ENCODE measurements at regions not wholly inside any gene's neighbourhood (a gene's known extent, or its start where the extent isn't known, plus 50 kb on each side); places are given as distances from the start of the nearest gene placed in this dataset.

DNA sequence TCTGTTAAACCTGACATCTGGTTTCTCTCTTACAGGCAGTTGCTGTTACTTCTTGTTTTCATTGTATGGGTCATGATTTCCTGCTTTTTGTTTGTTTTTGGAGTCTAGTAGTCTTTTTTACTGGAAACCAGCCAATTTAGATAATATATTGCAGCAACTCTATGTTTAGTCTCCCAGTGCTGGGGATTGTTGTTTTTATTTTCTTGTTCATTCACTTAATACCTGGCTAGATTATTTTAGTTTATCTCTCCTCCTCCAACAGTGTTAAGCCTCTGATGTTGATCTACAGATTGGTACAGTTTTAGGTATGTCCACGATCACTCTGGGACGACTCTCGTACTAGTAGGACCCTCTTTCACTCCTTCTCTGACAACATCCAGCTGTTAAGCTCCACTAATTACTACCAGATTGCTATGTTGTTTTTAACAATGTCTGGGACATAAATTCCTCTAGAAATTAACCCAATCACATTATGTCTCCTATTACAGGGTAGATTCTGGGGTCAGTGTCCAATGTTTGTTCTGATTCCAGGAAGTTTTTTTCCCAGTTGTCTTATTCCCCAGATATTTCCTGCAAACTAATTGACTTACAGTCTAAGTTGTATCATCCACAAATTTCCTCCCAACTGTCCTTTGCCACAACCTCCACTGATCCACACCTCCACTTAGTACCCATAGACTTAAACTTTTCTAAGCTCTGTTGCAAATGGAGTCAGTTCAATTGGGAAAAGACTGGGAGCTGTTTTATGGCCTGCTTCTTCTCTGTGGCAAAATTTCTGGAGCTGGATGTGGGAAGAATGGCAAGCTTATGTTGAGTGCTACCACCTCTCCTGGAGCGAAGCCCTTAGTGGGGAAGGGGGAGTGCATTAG is 1280.6 kb upstream of the CNTN5 start:
- WGBS (ENCODE audit: low lambda C conversion rate): 40% methylated on average over 4 of the region's 4 CpGs
- DNase-seq: peak; percentile 32
- Histone ChIP-seq H3K9me3 (no peaks in the 10 kb centered on the region), H3K9me2 (no peaks in the 10 kb centered on the region), H3K9ac (no peak overlapping the region), H3K4me3 (ENCODE audit: low read depth in 2 of 2, low read length in 1 of 2) (no peak overlapping the region), H3K79me2 (ENCODE audit: insufficient read depth) (no peaks in the 10 kb centered on the region), H3K4me1 (ENCODE audit: control insufficient read depth in 1 of 2, insufficient read depth in 2 of 2, low read depth in 1 of 2, low read length in 1 of 2) (peaks cover 6 to 16% of the 10 kb centered on the region in 2 experiments), H3K4me2 (peak overlapping the region; percentile 45; the same call in 1 of the 2 replicates), H2AFZ (ENCODE audit: low read depth) (no peak overlapping the region), H3K27me3 (ENCODE audit: insufficient read depth) (no peaks in the 10 kb centered on the region), H3K27ac (ENCODE audit: low read depth in 2 of 2, low read length in 1 of 2) (peak overlapping the region; percentile 51 to 68), H4K20me1 (ENCODE audit: insufficient read depth) (no peaks in the 10 kb centered on the region), H3K36me3 (replicated peaks in 1 of 2; ENCODE audit: control insufficient read depth in 1 of 2, insufficient read depth in 2 of 2, low read length in 1 of 2) (no peaks in the 10 kb centered on the region), H3F3A (replicated peaks; ENCODE audit: insufficient read depth) (peaks cover 14% of the 10 kb centered on the region)
- CTCF ChIA-PET: interaction anchor here (0.9 kb wide), 1 partner anchor 31 kb away, joined by 3 read pairs; no protein-coding TSS in a partner anchor
- POLR2A ChIA-PET: no interaction called here
- no peak for TF ChIP-seq ELF1 (IDR thresholded peaks at IDR 0.05)
- peak; percentile 61 for TF ChIP-seq TCF12 (IDR thresholded peaks at IDR 0.05)
- TF ChIP-seq GATA2 (CRISPR knock-in tag; IDR thresholded peaks at IDR 0.05): 0 out of 2 replicates have a peak, but pooled peaks have one; percentile 28
- TF ChIP-seq, protein P1, sequence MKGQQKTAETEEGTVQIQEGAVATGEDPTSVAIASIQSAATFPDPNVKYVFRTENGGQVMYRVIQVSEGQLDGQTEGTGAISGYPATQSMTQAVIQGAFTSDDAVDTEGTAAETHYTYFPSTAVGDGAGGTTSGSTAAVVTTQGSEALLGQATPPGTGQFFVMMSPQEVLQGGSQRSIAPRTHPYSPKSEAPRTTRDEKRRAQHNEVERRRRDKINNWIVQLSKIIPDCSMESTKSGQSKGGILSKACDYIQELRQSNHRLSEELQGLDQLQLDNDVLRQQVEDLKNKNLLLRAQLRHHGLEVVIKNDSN (IDR thresholded peaks at IDR 0.05; ENCODE audit: borderline replicate concordance, low read depth): no peak
- TF ChIP-seq, protein P2, sequence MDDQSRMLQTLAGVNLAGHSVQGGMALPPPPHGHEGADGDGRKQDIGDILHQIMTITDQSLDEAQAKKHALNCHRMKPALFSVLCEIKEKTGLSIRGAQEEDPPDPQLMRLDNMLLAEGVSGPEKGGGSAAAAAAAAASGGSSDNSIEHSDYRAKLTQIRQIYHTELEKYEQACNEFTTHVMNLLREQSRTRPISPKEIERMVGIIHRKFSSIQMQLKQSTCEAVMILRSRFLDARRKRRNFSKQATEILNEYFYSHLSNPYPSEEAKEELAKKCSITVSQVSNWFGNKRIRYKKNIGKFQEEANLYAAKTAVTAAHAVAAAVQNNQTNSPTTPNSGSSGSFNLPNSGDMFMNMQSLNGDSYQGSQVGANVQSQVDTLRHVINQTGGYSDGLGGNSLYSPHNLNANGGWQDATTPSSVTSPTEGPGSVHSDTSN (IDR thresholded peaks at IDR 0.05): peak; percentile 25; the same call in 1 of the 2 replicates

DNA sequence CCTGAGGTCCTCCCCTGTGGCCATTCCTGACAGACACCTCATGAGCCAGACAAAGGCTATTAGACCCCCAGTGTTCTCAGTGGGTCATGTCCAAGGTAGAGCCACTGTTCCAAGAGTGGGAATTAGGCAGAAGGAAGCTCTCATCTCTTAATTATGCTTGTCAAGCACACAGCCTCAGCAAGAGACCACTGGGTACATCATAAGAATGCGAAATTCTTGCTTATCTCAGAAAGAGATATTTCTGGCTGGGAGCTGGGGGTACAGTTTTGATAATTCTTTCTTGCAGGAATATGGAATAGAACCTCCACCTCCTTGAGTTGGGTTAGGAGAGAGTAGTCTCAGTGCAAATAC is 1280.0 kb upstream of the CNTN5 start:
- peaks cover 6 to 16% of the 10 kb centered on the region in 2 experiments for H3K4me1 ChIP-seq (ENCODE audit: control insufficient read depth in 1 of 2, insufficient read depth in 2 of 2, low read depth in 1 of 2, low read length in 1 of 2)
- no peaks in the 10 kb centered on the region for H3K27me3 ChIP-seq (ENCODE audit: insufficient read depth)
- no peak overlapping the region for H3K4me2 ChIP-seq
- peak; percentile 14 for DNase-seq
- no peaks in the 10 kb centered on the region for H3K9me3 ChIP-seq
- no peaks in the 10 kb centered on the region for H3K36me3 ChIP-seq (replicated peaks in 1 of 2; ENCODE audit: control insufficient read depth in 1 of 2, insufficient read depth in 2 of 2, low read length in 1 of 2)
- no peaks in the 10 kb centered on the region for H3K9me2 ChIP-seq
- H3F3A ChIP-seq (replicated peaks; ENCODE audit: insufficient read depth): peaks cover 14% of the 10 kb centered on the region
- ChIA-PET CTCF (interaction anchor here (0.9 kb wide), 1 partner anchor 31 kb away, joined by 3 read pairs; no protein-coding TSS in a partner anchor), POLR2A (no interaction called here)
- no peak overlapping the region for H3K4me3 ChIP-seq (ENCODE audit: low read depth in 2 of 2, low read length in 1 of 2)
- H3K79me2 ChIP-seq (ENCODE audit: insufficient read depth): no peaks in the 10 kb centered on the region
- H3K27ac ChIP-seq (ENCODE audit: low read depth in 2 of 2, low read length in 1 of 2): peak overlapping the region; percentile 51 to 68; a peak in 3 of 4 replicates
- no peaks in the 10 kb centered on the region for H4K20me1 ChIP-seq (ENCODE audit: insufficient read depth)
- TF ChIP-seq JUND (IDR thresholded peaks at IDR 0.05) (no peak), ELF1 (IDR thresholded peaks at IDR 0.05) (no peak), FOXJ3 (CRISPR knock-in tag; IDR thresholded peaks at IDR 0.05) (no peak), SIN3A (IDR thresholded peaks at IDR 0.05; ENCODE audit: borderline replicate concordance, low read depth, low read length) (no peak), MEF2A (IDR thresholded peaks at IDR 0.05; ENCODE audit: borderline replicate concordance, low read depth) (no peak), CHD2 (IDR thresholded peaks at IDR 0.05; ENCODE audit: low read length, partially characterized antibody) (no peak), GABPA (IDR thresholded peaks at IDR 0.05; ENCODE audit: low read depth) (no peak), GATA2 (CRISPR knock-in tag; IDR thresholded peaks at IDR 0.05) (no peak), SMC3 (IDR thresholded peaks at IDR 0.05; ENCODE audit: low read depth, low read length) (no peak)
- TF ChIP-seq, protein P3, sequence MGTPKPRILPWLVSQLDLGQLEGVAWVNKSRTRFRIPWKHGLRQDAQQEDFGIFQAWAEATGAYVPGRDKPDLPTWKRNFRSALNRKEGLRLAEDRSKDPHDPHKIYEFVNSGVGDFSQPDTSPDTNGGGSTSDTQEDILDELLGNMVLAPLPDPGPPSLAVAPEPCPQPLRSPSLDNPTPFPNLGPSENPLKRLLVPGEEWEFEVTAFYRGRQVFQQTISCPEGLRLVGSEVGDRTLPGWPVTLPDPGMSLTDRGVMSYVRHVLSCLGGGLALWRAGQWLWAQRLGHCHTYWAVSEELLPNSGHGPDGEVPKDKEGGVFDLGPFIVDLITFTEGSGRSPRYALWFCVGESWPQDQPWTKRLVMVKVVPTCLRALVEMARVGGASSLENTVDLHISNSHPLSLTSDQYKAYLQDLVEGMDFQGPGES (IDR thresholded peaks at IDR 0.05; ENCODE audit: low read depth, low read length): no peak
- TF ChIP-seq, protein P4, sequence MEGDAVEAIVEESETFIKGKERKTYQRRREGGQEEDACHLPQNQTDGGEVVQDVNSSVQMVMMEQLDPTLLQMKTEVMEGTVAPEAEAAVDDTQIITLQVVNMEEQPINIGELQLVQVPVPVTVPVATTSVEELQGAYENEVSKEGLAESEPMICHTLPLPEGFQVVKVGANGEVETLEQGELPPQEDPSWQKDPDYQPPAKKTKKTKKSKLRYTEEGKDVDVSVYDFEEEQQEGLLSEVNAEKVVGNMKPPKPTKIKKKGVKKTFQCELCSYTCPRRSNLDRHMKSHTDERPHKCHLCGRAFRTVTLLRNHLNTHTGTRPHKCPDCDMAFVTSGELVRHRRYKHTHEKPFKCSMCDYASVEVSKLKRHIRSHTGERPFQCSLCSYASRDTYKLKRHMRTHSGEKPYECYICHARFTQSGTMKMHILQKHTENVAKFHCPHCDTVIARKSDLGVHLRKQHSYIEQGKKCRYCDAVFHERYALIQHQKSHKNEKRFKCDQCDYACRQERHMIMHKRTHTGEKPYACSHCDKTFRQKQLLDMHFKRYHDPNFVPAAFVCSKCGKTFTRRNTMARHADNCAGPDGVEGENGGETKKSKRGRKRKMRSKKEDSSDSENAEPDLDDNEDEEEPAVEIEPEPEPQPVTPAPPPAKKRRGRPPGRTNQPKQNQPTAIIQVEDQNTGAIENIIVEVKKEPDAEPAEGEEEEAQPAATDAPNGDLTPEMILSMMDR (IDR thresholded peaks at IDR 0.05): no peak
- TF ChIP-seq, protein P5, sequence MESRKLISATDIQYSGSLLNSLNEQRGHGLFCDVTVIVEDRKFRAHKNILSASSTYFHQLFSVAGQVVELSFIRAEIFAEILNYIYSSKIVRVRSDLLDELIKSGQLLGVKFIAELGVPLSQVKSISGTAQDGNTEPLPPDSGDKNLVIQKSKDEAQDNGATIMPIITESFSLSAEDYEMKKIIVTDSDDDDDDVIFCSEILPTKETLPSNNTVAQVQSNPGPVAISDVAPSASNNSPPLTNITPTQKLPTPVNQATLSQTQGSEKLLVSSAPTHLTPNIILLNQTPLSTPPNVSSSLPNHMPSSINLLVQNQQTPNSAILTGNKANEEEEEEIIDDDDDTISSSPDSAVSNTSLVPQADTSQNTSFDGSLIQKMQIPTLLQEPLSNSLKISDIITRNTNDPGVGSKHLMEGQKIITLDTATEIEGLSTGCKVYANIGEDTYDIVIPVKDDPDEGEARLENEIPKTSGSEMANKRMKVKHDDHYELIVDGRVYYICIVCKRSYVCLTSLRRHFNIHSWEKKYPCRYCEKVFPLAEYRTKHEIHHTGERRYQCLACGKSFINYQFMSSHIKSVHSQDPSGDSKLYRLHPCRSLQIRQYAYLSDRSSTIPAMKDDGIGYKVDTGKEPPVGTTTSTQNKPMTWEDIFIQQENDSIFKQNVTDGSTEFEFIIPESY (IDR thresholded peaks at IDR 0.05; ENCODE audit: borderline replicate concordance, low read depth): no peak
- TF ChIP-seq, protein P6, sequence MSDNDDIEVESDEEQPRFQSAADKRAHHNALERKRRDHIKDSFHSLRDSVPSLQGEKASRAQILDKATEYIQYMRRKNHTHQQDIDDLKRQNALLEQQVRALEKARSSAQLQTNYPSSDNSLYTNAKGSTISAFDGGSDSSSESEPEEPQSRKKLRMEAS (IDR thresholded peaks at IDR 0.05; ENCODE audit: low read depth): no peak
- no peak overlapping the region for H2AFZ ChIP-seq (ENCODE audit: low read depth)
- no peak overlapping the region for H3K9ac ChIP-seq
- 33% methylated on average over 1 of the region's 1 CpG for WGBS (ENCODE audit: low lambda C conversion rate)

All from SK-N-SH (cell line).